ENCODE measurements at regions not wholly inside any gene's neighbourhood (a gene's known extent, or its start where the extent isn't known, plus 50 kb on each side); places are given as distances from the start of the nearest gene placed in this dataset.

DNA sequence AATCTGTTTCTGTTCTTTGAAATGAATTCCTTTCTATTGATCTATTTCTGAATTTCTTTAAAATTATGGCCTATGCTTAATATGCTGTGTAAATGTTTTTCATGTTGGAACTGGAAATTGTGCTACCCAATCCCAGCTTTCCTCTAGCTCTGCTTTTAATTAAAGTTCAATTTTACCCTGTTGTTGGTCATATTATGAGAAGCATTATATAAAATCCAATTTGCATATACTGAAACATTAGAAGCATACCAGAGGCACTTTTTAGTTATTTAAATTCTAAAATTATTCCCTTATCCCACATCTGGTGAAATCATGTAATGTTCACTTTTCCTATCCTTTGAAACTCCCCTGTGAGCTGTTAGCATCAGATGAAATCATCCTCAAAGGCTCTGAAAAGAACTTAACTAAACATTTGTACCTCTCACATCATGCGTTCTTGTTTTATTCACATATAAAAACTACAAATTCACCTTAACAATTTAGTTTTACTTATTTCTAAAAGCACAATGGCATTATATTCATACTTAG lies 160.6 kb upstream of the COL21A1 start:
- DNase-seq (ENCODE audit: low spot score) = no peak

DNA sequence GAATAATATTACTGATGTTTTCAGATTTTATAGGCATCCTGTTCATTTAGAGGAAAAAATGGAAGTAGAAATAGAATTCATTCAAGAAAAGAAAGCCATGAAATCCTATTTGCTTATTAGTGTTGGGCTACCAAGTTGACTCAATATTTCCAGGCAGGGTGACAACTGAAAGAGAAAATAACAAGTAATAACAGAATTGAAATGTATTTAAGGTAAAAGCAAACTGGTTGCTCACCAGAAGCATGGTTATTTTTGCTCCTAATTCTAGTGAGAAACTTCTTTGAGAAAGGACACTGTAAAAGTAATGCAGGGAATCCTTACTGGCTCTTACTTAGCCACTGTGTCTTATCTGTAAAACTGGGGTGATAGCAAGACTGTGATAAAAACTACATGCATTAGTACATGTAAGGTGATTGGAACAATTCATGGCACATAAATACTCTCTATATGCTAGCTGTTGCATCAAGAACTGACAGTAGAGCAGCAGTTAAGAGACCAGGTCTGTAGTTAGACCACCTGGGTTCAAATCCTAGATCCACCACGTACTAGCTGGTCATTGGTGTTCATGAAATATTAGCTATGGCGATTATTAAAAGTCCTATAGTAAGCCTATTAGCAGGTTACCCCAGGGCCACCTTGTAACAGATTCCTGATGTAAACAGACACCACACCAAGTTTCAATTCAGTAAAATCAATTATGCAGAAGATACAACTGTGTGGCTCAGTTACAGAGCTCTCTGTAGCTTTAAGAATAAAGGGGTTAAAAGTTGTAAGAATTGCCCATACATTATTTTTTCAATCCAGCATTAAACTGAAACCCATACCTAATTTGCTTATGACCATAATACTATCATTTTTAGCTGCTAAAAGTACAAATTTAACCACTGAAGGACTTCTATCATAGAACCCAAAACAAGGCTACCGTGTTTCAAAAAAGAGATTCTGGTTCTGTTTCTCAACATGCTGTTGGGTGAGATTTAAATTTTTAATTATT lies 159.2 kb upstream of the COL21A1 start:
- no peak for DNase-seq (ENCODE audit: low spot score)

DNA sequence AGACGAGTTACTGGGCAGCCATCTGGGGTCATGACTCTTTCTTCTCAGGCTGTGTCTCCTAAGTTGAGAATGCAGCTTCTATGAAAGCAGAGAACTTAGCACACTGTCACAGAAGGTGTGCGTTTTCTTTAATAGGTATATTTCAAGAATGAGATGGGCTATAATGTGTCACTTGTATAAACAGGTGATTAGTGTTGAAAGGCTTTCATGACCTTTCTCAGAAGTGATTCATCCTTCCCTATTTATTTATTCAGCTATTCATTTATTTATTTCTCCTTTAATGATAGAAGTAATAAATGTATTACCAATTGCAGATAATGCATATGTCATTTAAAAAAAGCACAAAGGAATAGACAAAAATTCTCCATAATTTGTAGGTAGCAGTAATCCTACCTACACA lies 157.2 kb upstream of the COL21A1 start:
- no peak for DNase-seq (ENCODE audit: low spot score)

DNA sequence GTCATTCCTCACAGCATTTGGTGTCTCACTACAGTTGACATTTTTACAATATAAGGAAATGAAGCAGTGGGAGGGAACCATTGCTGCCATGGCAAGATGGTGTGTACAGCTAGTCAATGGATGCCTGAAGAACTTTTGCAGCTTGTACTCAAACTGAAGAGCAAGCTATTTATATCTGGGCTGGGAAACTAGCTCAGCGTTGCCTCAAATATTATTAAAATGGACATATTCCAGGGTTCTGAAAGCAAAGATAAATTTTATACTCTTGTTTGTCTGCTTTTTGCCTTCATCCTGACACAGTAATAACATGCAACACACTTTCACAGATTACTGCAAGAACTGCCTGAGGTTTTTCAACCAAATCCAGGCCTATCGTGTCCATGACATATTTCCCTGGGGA lies 156.4 kb upstream of the COL21A1 start:
- DNase-seq (ENCODE audit: low spot score) = no peak

DNA sequence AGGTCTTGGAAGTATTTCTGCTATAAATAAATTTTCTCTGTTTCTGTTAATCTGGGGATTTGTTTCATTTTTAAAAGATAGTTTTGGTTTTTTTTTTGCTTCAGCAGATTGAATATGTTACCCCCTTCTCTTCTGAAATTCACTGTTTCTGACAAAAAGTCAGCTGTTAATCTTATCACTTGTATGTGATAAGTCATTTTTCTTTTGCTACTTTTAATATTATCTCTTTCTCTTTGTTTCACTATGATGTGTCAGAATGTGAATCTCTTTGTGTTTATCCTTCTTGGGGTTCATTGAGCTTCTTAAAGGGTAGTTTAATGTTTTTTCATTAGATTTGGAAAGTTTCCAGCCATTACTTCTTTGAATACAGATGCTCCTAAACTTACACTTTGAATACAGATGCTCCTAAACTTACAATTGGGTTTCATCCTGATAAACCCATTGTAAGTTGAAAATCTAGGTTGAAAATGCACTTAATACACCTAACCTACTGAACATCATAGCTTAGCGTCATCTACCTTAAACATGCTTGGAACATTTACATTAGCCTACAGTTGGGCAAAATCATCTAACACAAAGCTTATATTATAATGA lies 154.2 kb upstream of the COL21A1 start:
- no peak for DNase-seq (ENCODE audit: low spot score)

DNA sequence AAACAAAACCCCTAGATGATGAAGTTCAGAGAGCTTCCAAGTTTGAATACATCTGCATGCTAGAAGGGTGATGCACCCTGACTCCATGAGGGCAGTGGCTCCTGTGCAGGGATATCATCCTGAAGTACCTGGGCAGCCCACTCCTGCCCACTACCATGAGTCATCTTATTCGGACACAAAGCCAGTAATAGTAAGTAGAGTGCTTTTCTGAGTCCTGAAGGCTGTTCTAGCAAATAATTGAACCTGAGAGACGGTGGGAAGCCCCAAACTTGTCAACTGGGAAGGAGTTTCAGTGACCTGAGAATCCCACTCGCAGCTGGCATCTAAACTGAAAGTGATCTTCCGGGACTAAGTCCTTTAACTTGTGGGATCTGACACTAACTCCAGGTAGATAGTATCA lies 152.9 kb upstream of the COL21A1 start:
- no peak for DNase-seq (ENCODE audit: low spot score)

DNA sequence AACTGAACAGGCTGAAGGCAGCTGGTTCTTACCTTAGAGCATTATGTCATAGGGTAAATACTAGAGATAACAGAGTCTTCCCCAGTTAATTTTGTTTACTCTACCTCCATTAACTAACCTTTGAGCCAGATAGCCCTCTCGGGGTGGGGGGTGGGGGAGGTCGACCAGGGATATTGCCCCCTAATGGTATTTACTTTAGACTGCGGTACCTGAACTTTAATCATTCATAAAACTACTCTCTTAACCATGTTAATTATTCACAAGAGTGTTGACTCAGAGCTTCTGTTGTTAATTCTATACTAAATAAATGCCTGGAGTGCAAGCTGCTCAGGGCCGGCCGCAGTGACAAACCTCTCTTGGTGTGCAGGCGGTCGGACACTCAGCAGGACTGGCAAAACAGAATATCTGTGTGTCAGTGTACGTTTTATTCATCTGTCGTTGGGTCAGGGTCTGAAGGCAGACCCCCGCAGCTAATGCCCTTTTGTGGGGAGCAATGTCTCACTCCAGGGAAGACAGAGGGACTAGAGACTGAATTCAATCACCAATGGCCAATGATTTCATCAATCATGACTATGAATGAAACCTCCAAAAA lies 152.4 kb upstream of the COL21A1 start:
- DNase-seq (ENCODE audit: low spot score) = no peak

DNA sequence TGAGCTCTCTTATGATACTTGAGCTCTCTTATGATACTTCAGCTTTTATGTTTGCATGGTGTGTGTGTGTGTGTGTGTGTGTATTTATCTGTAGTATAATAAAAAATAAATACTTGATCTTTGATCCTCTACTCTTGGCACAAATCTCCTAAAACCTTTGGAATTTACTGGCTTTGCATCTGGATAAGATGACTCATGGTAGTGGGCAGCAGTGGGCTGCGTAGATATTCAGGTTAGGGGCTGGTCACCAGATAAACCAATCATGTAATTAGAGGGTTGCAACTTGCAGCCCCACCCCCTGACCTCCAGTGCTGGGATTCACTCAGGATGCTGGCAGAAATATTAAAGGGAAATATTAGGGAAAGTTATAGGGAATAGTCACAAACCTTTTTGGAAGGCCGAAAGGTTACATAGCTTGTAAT lies 151.9 kb upstream of the COL21A1 start:
- DNase-seq (ENCODE audit: low spot score) = no peak

DNA sequence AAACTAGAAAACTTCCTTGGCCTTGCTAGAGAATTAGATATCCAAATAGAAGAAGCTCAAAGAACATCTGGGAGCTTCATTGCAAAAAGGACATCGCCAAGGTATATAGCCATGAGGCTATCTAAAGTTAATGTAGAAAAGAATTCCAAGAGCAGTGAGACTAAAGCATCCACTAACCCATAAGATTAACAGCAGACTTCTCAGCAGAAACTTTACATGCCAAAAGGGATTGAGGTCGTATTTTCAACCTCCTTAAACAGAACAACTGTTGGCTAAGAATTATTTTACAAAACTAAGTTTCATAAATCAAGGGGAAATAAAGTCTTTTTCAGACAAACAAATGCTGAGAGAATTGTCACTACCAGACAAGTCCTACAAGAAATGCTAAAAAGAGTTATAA lies 149.1 kb upstream of the COL21A1 start:
- DNase-seq (ENCODE audit: low spot score) = no peak

DNA sequence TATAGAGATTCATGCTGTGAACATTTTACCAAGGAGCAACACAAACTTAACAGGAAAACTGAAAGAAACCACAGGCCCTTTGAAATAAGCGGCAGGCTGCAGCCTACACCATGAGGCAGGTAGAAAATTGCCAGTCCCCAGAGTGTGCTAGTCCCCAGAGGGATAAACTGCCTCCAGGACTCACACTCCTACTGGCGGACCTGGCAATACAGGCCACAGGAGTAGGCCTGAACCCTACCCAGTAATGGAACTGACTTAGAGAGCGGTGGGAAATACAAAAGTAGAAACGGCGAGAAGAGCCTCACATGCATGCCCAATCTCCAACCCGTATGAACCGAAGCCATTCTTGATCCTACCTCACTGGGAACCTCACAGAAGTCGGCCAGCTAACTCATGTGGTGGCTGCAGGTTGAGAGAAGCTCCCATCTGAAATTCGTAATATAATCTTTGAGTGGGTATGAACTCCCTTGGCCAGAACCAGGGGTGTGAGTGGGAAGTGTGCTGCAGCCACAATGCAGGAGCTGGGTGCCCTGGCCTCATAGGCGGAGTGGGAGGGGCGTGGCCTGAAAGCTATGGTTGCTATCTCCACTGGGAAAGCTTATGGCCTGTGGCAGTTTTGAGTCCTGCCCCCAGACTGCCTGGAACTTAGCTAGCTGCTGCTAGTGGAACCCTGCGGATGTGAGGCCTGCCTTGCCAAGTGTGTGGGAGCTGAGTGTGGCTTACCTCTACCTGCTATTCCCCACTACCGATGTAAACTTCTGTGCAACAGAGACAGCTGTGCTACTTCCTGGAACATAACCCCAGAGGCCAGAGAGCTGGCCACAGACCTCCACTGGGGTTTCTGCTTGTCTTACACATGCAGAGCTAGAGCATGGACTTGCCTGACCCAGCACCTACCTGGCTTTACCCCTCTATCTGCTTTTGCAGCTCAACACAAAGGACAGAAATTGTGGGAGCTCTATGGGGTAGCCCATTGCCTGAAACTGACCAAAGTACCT lies 146.5 kb upstream of the COL21A1 start:
- no peak for DNase-seq (ENCODE audit: low spot score)

DNA sequence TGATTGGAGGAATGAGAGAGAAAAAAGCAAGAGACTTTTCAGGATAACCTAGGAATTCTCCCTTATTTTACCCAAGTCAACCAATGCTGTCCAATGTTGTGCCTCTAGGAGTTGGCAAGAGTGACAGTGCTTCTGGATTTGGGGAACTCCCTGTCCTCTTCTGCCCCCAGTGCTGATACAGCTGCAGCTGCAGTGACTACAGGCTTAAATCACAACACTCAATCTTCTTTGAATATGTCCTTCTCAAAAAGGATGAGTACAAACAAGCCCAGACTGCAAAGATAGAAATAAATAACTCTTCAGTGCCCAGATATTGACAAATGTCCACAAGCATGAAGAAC lies 141.0 kb upstream of the COL21A1 start:
- DNase-seq (ENCODE audit: low spot score) = no peak

DNA sequence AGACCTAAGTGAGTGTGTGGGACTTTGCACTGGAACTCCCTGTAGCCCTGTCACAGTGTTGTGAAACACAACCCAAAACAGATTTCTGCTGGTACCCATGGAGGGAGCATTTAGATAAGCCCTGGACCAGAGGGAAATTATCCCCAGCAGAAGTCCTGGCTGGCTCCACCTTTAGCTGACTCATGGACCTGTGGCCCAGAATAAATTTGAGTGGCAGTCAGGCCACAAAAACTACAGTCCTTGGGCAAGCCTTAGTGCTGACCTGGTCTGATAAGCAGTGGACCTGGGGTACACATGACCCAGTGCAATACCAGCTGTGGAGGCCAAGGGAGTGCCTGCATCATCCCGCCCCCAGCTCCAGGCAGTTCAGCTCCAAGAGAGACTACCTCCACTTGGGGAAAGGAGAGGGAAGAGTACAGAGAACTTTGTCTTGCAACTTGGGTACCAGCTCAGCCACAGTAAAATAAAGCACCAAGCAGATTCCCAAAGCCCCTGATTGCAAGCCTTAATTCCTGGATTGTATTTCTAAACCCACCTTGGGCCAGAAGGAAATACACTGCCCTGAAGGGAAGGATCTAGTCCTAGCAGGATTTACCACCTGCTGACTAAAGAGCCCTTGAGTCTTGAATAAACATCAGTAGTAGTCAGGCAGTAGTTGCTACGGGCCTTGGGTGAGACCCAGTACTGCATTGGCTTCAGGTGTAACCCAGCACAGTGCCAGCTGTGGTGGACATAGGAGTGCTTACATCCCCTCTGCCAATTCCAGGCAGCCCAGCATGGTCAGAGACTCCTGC lies 140.4 kb upstream of the COL21A1 start:
- no peak for DNase-seq (ENCODE audit: low spot score)

DNA sequence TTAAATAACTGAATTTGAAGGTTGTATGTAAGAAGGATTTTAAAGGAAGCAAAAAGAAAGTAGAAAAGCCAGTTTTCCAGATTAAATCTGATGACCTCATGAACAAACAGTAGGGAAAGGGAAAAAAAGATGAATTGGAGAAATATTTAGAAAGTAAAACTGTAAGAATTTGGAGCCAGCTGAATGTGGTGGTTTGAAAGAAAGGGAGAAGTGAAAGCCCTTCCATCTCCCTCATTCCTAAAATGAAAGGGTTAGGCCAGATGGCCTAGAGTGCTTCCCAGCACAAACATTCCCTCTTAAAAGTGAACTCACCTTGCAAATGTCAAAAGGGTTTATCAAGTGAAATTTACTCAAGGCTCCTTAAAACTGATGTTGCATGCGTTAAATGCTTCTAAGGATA lies 139.3 kb upstream of the COL21A1 start:
- no peak for DNase-seq (ENCODE audit: low spot score)

DNA sequence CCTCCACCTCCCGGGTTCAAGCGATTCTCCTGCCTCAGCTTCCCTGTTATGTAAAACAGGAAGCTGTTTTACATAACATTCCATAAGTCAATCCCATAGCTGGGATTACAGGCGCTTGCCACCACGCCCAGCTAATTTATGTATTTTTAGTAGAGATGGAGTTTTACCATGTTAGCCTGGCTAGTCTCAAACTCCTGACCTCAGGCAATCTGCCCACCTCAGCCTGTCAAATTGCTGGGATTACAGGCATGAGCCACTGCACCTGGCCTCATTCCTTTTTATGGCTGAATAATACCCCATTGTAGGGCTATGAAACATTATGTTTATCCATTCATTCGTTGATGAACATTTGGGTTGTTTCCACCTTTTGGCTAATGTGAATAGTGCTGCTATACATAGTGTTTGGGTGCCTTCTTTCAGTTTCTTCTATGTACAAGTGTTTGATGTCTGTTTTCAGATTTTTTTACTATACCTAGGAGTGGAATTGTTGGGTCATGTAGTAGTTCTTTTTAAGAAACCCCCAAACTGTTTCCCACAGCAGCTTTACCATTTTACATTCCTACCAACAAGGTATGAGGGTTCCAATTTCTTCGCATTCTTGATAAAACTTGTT lies 138.7 kb upstream of the COL21A1 start:
- DNase-seq (ENCODE audit: low spot score) = no peak

DNA sequence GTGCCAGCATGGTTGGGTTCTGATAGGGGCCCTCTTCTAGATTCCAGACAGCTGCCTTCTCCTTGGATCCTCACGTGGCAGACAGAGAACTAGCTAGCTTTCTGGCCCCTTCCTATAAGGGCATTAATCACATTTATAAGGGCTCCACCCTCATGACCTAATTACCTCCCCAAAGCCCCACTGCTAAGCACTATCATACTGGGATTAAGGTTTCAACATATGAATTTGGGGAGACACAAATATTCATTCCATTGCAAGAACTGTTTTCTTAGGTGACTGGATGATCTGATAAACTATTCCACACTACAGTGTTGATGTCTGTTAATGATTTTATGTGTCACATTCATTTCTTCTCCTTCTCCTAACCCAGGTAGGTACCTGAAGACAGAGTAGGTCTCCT lies 135.8 kb upstream of the COL21A1 start:
- DNase-seq (ENCODE audit: low spot score) = no peak

DNA sequence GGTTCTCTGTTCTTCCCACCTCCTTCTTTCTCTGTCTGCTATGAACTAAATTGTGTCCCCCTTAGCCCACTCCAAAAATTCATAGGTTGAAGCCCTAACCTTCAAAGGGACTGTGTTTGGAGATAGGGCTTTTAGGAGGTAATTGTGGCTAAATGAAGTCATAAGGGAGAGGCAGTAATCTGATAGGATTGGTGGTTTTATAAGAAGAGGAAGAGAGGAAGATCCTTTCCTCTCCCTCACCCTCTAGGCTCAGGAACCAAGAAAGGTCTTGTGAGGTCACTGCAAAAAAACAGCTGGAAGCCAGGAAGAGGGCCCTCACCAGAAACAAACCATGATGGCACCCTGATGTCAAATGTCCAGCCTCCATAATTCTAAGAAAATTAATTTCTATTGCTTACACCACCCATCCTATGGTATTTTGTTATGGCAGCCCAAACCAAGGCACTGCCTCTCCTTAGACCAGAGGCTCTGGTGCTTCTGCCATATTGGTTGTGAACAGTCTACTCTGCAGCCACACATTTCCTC lies 135.1 kb upstream of the COL21A1 start:
- no peak for DNase-seq (ENCODE audit: low spot score)

DNA sequence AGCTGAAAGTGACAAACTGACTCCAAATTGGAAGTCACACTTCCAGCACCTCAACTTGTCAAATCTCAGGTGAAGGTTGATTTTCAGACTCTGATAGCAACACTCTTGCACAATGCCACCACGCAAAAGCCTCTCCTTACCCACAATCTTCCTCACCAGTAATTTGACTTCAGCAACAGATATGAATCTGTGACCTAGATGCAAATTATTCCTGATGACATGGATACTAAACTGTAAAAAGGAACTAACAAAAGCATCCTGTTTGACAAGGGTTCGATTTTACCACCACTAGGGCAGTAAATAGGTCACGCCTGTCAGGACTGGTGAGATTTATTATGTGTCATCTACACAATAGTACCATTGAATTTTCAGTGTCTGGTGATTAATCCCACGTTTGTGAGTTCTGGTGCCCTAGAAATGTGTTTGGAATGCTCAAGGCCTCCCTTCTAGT lies 134.4 kb upstream of the COL21A1 start:
- no peak for DNase-seq (ENCODE audit: low spot score)

DNA sequence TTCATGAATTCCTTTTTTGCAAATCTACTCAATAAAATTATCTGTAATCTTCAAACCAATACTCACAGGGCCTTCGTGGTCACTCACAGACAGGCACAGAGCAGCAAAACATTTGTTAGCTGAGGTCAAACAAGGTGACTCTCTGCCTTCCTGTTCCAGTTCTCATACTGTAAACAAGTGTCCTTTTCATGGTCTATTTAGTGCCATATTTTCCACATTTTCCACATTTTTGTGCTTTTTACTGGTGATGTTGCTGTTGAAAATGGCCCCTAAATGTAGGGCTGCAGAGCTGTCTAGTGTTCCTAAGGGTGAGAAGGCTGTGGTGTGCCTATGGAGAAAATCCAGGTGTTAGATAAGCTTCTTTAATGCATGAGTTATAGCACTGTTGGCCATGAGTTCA lies 133.1 kb upstream of the COL21A1 start:
- no peak for DNase-seq (ENCODE audit: low spot score)

DNA sequence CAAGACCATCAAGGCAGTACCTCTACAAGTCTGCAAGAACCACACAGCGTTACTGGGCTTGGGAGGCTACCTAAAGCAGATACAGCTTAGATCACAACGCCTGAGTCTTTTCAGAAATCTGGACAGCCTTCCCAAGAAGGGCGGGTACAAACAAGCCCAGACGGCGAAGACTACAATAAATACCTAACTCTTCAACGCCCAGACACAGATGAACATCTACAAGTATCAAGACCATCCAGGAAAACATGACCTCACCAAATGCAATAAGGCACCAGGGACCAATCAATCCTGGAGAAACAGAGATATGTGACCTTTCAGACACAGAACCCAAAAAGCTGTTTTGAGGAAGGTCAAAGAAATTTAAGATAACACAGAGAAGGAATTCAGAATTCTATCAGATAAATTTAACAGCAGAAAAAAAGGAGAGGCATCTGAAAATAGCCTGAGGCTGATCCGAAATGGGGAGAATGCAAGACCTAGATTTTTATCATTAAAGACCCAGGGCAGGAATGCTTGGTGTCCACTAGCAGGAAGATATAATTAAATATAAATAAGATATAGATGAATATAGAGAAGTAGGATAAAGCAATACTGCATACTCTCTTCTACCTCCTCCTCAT lies 131.7 kb upstream of the COL21A1 start:
- no peak for DNase-seq (ENCODE audit: low spot score)

DNA sequence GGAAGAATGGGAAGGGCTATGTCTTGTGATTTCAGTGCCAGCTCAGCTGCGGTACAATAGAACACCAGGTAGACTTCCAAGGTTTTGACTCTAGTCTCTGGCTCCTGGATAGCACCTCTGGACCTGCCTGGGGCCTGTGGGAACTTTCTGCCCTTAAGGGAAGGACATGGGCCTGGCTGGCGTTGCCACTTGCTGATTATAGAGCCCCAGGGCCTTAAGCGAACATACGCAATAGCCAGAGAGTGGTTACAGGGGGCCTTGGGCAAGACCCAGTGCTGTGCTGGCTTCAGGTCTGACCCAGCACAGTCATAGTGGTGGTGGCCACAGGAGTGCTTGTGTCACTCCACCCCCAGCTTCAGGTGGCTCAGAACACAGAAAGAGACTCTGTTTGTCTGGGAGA lies 131.1 kb upstream of the COL21A1 start:
- DNase-seq (ENCODE audit: low spot score) = no peak
